Esophagus muscularis mucosa (tissue), 4 donors: ENCODE measurements at regions not wholly inside any gene's neighbourhood (a gene's known extent, or its start where the extent isn't known, plus 50 kb on each side); places are given as distances from the start of the nearest gene placed in this dataset.

ENCODE experiments used
- CTCF ChIP-seq, 3 experiments: fragments of 200-600 bp in 2 of 3; fragments of 450-650 bp in 1 of 3; sonication (generic) in 2 of 3; IDR thresholded peaks; one replicate each; pipeline ENCODE4 v1.5.1; 2017 to 2019; ENCODE audit warnings: antibody characterized with exemption in 3 of 3, mild to moderate bottlenecking in 2 of 3, moderate library complexity in 1 of 3
- EP300 ChIP-seq: sonication (generic); formaldehyde crosslinking; IDR thresholded peaks from one replicate; pipeline ENCODE4 v1.6.1; 2017; ENCODE audit warnings: antibody characterized with exemption
- POLR2AphosphoS5 ChIP-seq, 2 donors: sonication (generic); formaldehyde crosslinking; IDR thresholded peaks; one replicate each; pipeline ENCODE4 v1.6.1; 2017; ENCODE audit warnings: antibody characterized with exemption in 2 of 2

GRCh38 chr3:35498506-35499210, 140.7 kb upstream of the ARPP21 start:
- no peak for TF ChIP-seq EP300
- no peak for TF ChIP-seq CTCF (IDR thresholded peaks at IDR 0.05)
- no peak for TF ChIP-seq POLR2AphosphoS5 (IDR thresholded peaks at IDR 0.05)
